ENCODE measurements at regions not wholly inside any gene's neighbourhood (a gene's known extent, or its start where the extent isn't known, plus 50 kb on each side); places are given as distances from the start of the nearest gene placed in this dataset.

GRCh38 chr5:142432369-142432863 is 107.6 kb upstream of the SPRY4 start:
- DNase-seq: peak; percentile 82

- no peak for DNase-seq
Observed at GRCh38 chr5:142428773-142429473, 104.1 kb upstream of the SPRY4 start.

GRCh38 chr5:142428036-142428772 is 103.4 kb upstream of the SPRY4 start:
- DNase-seq: no peak

- DNase-seq: no peak
Observed at GRCh38 chr5:142427529-142427928, 102.7 kb upstream of the SPRY4 start.

- DNase-seq: no peak
Observed at GRCh38 chr5:142427015-142427364, 102.2 kb upstream of the SPRY4 start.

GRCh38 chr5:142426129-142427014 is 101.6 kb upstream of the SPRY4 start:
- no peak for DNase-seq

GRCh38 chr5:142425286-142426065 is 100.7 kb upstream of the SPRY4 start:
- DNase-seq: no peak

GRCh38 chr5:142422429-142422828 is 97.6 kb upstream of the SPRY4 start:
- DNase-seq: no peak

GRCh38 chr5:142421621-142422397 is 97.0 kb upstream of the SPRY4 start:
- no peak for DNase-seq

GRCh38 chr5:142421228-142421617 is 96.4 kb upstream of the SPRY4 start:
- DNase-seq: no peak

GRCh38 chr5:142420561-142421227 is 95.9 kb upstream of the SPRY4 start:
- no peak for DNase-seq

GRCh38 chr5:142412581-142412980 is 87.8 kb upstream of the SPRY4 start:
- no peak for DNase-seq

- DNase-seq: no peak
Observed at GRCh38 chr5:142411656-142412425, 87.0 kb upstream of the SPRY4 start.

- DNase-seq: no peak
Observed at GRCh38 chr5:142411103-142411502, 86.3 kb upstream of the SPRY4 start.

GRCh38 chr5:142408981-142409481 is 84.2 kb upstream of the SPRY4 start:
- no peak for DNase-seq

- DNase-seq: no peak
Observed at GRCh38 chr5:142408536-142408935, 83.7 kb upstream of the SPRY4 start.

GRCh38 chr5:142405814-142406395 is 81.1 kb upstream of the SPRY4 start:
- no peak for DNase-seq

GRCh38 chr5:142405023-142405422 is 80.2 kb upstream of the SPRY4 start:
- no peak for DNase-seq

GRCh38 chr5:142404046-142404477 is 79.2 kb upstream of the SPRY4 start:
- DNase-seq: no peak

- peak; percentile 23 for DNase-seq
Observed at GRCh38 chr5:142403583-142403982, 78.8 kb upstream of the SPRY4 start.
